CD4-positive, alpha-beta T cell treated with Interleukin-4 for 1 hour (primary cell): ENCODE measurements at regions not wholly inside any gene's neighbourhood (a gene's known extent, or its start where the extent isn't known, plus 50 kb on each side); places are given as distances from the start of the nearest gene placed in this dataset.

Source experiments
- DNase-seq, 2 donors: peaks; one replicate each; pipeline ENCODE4 v3.0.0-alpha.2; 2020 to 2022

GRCh38 chr2:144596073-144596871, 76.4 kb upstream of the ZEB2 start:
- DNase-seq: peak in 1 of 2 donors; percentile 36

- no peak for DNase-seq
Measured at GRCh38 chr2:144595686-144596072, 75.8 kb upstream of the ZEB2 start.

DNA sequence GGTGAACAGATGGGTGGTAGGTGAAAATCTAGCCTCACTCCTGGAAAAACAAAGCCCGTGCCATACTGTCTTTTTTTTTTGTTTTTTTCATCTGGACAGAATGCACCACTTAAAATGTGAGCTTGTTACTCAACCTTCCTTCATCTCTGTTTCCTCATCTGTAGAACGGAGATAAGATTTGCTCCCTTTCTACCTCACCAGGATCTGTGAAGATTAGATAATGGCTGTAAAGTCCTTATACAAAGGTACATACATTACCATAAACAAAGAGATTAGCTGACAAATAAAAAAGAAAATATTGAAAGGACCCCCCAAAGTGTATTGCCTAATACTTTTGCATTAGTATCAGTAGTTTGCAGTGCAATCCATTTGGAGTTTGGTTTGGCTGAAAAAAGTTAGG, 75.4 kb upstream of the ZEB2 start:
- no peak for DNase-seq

DNA sequence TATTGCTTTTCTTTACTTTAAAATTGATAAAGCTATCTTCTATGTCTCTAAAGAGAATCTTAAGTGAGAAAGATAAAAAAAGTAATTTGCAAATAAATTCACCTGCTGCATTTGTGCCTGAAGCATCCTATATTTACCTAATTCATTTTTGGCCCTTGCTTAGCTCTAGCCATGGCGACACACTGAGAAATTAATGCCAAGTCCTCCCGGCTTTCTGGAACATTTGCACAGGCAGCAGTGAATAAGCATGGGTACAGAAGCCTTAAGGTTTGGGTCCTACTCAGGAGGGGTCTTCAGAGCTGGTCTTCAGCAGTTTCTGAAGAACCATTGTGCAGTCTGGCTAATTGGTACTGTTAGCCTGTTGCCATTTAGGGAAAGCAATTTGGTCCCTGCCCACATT, 73.9 kb upstream of the ZEB2 start:
- no peak for DNase-seq

DNA sequence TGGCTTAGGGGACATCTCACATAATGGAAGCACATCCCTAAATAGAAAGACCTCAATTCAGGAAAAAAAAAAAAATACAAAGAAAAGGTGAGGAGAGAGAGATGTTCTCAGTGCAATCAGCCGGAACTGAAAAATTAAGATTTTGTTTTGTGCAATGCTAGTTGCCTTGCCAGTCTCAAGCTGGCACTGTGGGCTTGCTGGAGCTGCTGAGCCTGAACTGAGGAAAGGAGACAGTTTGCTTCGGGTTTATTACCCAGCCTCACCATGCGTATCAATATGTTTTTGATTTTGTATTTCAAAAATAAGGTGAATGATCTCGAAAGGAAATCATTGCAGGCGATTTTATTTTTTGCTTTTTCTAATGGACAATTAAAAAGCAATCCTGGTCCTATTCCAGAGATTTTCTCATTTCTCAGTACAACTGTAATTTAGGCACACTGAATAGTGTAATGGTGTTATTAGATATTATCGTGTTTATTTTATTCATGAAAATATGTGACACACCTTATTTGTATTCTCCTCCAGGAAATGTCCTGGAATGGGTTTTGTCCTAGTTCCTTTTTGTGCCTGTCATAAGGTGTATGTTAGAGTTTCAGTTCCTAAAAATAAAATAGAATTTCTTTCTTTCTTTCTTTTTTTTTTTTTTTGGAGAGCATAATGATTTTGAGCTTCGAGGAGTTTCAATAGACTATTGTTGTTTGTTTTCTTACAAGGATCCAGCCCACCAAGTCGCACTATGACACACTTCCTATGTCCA, 72.8 kb upstream of the ZEB2 start:
- no peak for DNase-seq

GRCh38 chr2:144587306-144587705, 67.4 kb upstream of the ZEB2 start:
- DNase-seq: no peak

DNA sequence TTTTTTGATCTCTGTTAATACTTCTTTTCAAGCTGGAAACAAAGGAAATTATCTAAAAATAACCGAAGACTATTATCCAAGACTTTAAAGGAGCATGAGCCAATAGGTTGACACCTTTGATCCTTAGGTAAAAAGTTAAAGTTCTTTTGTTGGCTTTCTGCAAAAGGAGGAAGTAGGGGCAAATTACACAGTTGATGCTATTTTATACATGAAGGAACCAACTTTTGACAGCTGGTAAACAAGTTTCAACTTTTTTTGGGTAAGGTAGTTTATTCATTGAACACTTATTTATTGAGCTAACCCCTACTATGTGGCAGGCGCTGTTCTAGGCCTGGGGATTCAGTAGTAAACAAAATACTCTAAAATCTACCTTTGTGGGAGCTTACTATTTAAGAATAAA, 66.6 kb upstream of the ZEB2 start:
- no peak for DNase-seq

GRCh38 chr2:144583741-144584453, 64.0 kb upstream of the ZEB2 start:
- no peak for DNase-seq

DNA sequence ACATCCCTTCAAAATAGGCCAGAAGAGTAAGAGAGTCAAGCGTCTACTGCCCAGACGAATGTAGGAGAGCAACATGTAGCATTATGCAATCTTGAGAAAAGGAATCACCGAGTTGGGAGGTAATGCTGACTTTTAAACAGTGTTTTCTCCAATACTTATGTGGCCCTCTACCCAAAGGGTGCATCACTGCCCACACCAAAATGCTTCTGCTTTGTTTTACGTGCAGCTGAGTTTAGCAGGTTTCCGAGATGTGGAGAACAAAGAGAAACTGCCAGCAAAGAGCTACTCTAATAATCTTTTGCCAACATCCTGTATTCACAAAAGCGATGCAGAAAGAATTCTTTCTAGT, 63.4 kb upstream of the ZEB2 start:
- DNase-seq: no peak

DNA sequence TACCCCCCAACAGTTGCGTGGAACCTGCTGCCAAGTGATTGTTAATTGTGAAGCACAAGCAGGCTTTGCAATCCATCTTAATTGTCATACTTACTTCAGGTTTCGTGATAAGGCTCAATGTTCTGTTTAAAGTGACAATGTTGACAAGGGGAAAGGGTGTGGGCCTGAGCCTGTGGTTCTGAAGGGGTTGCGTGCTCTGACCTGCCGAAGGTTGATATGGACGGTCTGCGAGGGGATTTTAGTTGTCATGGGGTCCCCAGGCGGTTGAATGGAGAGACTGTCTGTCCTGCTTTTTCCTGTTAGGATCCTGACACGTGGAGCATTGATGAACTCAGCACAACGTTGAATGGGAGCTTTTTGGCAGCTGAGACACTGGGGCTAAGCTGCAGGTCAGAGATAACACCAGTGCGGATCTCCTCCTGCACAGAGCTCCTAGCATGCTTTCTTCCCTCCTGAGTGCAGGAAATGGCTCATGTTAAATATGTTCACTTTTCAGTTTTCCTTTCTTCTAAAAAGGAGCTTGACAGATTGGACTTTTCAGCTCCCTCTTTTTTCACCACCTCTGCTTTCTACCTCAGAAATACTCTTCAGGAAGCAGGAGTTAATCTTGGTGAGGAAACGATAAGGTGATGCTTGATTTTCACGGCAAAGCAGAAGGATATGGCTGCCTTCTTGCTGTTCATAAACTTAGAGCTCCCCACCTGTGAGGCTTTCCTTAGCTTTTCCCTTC, 62.9 kb upstream of the ZEB2 start:
- DNase-seq: no peak

- no peak for DNase-seq
Measured at GRCh38 chr2:144580521-144581161, 60.7 kb upstream of the ZEB2 start.

GRCh38 chr2:144579556-144579955, 59.6 kb upstream of the ZEB2 start:
- no peak for DNase-seq

- no peak for DNase-seq
Measured at GRCh38 chr2:144578099-144578498, 58.2 kb upstream of the ZEB2 start.

DNA sequence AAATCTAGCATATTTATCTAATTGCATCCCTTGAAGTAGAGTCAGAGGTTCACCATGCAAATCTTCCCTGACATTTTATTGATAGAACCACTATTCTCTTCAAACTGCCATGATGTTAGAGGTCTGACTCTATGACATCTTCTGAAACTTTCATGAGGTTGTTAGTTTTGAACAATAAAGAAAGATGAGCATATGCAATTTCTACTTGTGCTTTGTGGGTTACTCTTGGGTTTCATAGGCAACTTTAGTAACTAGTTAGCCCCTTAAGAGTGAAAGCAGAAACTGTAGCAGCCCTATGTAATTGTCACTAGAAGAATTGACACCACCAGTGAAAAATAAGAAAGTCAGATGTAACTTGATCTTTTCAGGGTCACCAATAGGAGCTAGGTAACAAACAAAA, 53.1 kb upstream of the ZEB2 start:
- DNase-seq: no peak

- no peak for DNase-seq
Measured at GRCh38 chr2:144571770-144572169, 51.9 kb upstream of the ZEB2 start.

DNA sequence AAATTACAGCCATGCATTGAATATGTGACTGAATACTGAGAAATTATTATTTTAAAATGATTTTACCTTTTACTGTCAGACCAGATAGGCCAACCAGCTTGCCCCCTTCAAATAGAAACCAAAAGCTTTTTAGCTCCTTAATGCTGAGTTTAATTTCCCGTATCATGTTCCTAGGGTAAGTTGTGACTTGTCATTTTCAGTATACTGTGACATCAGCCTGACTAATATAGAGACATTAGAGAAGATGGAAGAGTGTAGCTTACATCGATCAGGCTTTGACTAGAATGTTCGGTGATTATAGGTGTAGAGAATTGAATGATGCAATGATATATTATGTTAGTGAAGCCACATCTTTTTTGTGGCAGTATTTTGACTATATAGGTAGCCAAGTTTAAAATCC, 50.6 kb upstream of the ZEB2 start:
- DNase-seq: peak in 1 of 2 donors; percentile 19
